Retinal pigment epithelial cell (primary cell): ENCODE measurements at regions not wholly inside any gene's neighbourhood (a gene's known extent, or its start where the extent isn't known, plus 50 kb on each side); places are given as distances from the start of the nearest gene placed in this dataset.

Source experiments
- DNase-seq: peaks from one replicate; pipeline ENCODE4 v3.0.0-alpha.2; 2010; ENCODE audit warnings: low read depth
- H3K4me3 ChIP-seq: 2 replicates; pipeline ENCODE4 v1.5.1; 2011; ENCODE audit warnings: mild to moderate bottlenecking, low read length, control low read depth, moderate library complexity
- CTCF ChIP-seq: conservative IDR thresholded peaks from 2 replicates; pipeline ENCODE4 v1.5.1; 2011; ENCODE audit warnings: low read depth, low read length, control low read depth, inconsistent platforms

DNA sequence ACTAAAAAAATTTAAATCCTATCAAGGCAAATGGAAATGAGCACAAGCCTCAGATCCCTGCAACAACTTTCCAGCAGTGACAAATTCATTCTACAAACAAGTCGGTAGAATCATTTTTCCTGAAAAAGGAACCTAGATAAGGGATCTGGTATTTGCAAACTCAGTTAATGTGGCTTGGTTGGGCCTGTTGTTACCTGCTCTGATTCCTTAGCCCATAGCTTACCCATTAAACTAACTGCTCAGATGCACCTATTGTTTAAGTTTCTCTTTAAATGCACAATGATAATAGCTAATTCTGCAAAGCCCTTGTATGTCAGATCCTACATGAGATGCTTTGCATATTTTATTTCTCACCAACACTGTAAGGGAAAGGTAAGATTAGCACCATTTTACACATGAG is 377.4 kb upstream of the RGMA start:
- no peak for TF ChIP-seq CTCF
- H3K4me3 ChIP-seq = no peak overlapping the region
- DNase-seq = no peak

DNA sequence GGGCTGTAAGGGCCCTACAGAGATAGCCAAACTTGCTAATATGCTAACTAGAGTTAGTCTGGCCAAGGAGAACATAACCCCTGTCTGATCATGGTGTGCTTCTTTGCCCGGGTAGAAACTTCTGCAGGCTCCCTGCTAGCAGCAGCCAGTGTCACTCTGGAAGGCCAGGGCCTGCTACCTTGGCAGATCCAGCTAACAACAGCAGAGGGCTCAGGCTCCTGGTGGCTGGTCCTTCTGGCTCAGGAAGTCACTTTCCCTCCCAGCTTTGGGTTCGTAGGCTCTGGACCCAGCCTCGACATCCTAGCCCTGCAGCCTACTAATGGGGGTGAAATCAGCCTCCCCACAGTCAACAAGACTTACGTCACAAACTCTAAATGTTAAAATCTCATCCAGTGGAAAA is 373.7 kb upstream of the RGMA start:
- H3K4me3 ChIP-seq = no peak overlapping the region
- no peak for DNase-seq
- no peak for TF ChIP-seq CTCF

DNA sequence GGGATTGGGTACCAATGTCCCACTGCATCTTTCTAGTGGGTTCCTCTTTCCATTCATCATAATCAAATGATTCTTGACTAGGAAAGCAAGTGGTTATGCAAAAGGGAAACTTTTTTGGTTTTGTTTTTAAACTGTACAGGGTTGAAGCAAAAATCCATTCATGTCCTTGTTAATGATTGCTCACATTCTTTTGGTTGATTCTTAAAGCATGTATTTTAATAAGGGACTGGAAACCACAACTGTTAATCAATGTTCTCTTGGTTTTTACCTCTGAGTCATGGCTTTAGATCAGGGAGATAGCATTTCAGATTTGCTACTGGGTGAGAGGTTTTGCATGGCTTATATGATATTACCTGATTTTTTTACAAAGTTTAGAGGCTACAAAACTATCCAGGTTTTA is 371.7 kb upstream of the RGMA start:
- H3K4me3 ChIP-seq = no peak overlapping the region
- DNase-seq = peak; percentile 64
- no peak for TF ChIP-seq CTCF

- no peak for TF ChIP-seq CTCF
- no peak overlapping the region for H3K4me3 ChIP-seq
- no peak for DNase-seq
Measured at GRCh38 chr15:93459396-93459795, 370.4 kb upstream of the RGMA start.

- no peak for DNase-seq
- TF ChIP-seq CTCF = no peak
- no peak overlapping the region for H3K4me3 ChIP-seq
Measured at GRCh38 chr15:93458597-93458996, 369.6 kb upstream of the RGMA start.

DNA sequence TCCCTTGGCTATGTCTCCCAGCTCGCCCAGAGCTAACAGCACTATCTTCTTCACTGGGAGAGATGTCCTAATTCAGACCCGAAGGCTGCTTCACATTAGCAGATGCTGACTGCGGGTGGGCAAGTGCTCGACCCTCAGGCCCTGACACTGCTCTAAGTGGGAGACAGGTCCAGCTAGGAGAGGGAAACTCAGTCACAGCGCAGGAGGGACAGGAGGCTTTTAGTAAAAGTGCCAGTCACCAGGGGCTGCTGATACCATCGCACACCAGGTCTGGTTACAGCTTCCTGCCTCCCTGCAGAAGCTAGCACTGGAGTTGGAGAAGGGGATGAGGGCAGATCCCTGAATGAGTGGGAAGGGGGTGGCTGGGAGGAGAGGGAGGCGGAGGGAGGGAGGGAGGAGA is 365.8 kb upstream of the RGMA start:
- no peak for DNase-seq
- H3K4me3 ChIP-seq = no peak overlapping the region
- TF ChIP-seq CTCF = no peak

DNA sequence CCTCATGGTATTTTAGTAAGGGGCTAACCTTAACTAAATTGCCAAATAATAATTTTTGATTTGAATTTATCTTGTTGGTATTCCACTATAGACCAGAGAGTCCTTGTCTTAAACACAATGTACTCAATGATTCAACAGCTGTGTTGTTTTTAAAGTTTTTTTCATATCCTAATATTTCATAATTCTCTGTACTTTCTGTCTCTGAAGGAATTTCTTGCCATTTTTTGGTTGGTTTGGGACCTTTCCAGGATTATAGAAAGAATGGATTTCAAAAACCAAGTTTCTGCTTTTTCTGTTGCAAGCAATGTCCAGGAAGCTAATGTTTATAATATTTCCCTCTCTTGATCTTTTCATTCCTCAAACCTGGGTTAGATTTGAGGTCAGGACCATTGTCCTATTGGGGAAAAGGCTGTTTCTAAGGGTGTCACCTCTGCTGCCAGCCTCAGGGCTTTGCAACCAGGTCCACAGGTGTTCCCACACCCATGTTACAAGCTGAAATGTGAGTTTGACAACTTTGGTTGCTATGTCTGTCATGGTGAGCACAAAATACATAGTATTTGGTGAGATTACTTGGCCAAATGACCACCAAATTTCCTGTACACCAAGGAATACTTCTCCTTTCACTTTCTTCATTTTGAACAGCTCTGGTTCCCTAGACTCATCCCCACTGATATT is 363.7 kb upstream of the RGMA start:
- DNase-seq = no peak
- no peak for TF ChIP-seq CTCF
- no peak overlapping the region for H3K4me3 ChIP-seq
